Fibroblast of skin of left biceps (primary cell): ENCODE measurements at regions not wholly inside any gene's neighbourhood (a gene's known extent, or its start where the extent isn't known, plus 50 kb on each side); places are given as distances from the start of the nearest gene placed in this dataset.
A peak's percentile ranks its signal among the peaks of the same experiment; 100 is the strongest.

Experiments used
- DNase-seq, 2 experiments: peaks; one replicate each; pipeline ENCODE4 v3.0.0-alpha.2; 2013; ENCODE audit warnings: low read depth in 2 of 2

DNA sequence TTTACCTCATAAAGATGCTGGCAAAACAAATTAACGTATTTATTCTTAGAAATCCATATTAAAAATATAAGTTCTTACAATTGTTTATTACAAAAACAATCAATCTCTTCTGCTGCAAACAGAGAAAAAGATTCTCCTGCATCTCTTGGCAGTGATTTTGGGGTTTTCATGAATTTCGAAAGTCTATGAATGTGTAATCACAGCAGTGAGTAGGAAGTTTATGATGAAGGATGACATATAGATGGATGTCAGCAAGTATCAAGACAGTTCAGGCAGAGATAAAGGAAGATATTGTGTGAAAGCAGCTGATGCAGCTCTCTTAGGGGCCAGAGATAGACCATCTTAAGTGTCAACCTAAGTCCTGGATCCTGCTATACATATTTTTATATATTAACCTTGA, 196.9 kb upstream of the BANK1 start:
- DNase-seq = no peak

DNA sequence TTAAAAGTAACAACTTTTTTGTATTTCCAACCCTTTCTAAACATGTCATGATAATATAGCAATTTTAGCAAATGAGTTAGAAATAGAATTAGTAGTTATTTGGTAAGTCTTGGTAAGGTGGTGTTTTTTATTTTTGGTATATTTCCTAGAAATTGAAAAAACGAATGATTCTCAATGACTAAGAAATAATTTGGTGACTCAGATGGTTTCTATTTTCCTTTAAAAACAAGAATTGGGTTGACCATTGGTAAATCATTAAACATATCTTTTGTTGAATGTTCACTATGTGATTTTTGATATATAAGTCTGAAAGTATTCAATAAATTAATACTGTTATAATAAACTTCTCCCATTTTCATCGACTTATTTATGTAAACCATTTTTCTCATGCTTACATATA, 206.2 kb upstream of the BANK1 start:
- DNase-seq = no peak

DNA sequence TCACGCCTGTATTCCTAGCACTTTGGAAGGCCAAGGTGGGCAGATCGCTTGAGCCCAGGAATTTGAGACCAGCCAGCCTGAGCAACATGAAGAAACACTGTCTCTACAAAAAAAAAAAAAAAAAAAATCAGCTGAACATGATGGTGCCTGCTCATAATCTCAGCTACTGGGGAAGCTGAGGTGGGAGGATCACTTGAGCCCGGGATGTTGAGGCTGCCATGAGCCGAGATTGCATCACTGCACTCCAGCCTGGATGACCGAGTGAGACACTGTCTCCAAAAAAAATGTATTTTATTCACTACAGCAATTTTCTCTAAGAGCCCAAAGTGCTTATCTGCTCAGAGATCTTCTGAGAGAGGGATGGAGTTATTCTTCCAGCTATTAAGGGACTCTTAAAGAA, 215.8 kb upstream of the PPP3CA start:
- no peak for DNase-seq

- no peak for DNase-seq
Observed at GRCh38 chr4:101556842-101557241, 209.5 kb upstream of the PPP3CA start.

- no peak for DNase-seq
Observed at GRCh38 chr4:101555341-101555880, 208.1 kb upstream of the PPP3CA start.

DNA sequence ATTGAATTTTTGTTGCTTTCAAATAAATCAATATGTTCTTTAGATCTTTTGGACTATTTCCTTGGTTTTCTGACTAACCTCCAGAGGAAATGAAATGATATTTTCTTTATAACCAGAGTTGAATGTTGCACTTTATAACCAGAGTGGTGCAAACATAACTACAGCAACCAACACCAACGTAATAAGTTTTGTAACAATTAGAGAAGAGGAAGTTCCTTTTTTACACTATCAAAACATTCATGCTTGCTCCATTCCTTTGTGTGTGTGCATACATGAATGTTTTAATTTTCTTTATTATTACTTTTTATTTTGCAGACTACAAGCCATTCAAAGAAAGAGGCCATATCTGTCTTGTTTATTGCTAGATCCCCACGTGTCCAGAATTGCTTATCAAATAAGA, 193.0 kb upstream of the PPP3CA start:
- DNase-seq = no peak

- no peak for DNase-seq
Observed at GRCh38 chr4:101528526-101528925, 181.2 kb upstream of the PPP3CA start.

- no peak for DNase-seq
Observed at GRCh38 chr4:101527188-101527587, 179.9 kb upstream of the PPP3CA start.

- DNase-seq = no peak
Observed at GRCh38 chr4:101515566-101515965, 168.2 kb upstream of the PPP3CA start.

DNA sequence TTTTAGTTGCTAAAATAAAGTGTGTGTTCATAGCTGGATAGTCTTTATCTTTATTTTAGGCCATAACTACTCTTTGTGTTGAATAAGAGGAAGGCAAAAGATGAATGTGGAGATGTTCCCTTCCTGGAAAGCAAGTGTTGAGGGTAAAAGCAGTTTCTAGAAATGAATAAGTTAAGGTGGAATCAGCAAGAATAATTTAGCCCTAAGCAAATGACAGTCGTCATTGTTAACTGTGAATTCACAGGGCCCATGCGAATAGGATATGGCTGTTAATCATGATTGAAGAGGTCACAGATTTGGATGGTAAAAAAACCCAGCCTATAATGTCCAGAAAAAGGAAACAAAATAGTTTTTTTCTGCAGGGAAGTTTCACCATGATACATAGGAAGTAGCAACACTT, 167.8 kb upstream of the PPP3CA start:
- no peak for DNase-seq

DNA sequence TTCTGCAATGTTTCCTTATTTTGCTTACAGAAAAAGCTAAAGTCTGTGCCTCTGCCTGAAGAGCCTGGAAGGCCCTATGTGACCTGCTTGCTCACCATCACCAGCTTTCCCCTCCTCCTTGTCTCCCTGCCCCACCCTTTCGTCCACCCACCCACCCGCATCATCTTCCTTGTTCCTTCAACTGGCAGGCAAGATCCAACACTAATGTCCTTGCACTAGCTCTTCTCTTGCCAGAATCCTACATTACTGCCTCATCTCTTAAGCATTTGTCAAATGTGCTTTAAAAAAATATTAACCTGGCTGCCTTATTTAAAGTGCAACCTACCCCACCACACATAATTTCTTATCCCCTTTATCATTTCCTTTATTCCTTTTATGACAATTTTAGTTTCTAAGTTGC, 165.1 kb upstream of the PPP3CA start:
- no peak for DNase-seq

DNA sequence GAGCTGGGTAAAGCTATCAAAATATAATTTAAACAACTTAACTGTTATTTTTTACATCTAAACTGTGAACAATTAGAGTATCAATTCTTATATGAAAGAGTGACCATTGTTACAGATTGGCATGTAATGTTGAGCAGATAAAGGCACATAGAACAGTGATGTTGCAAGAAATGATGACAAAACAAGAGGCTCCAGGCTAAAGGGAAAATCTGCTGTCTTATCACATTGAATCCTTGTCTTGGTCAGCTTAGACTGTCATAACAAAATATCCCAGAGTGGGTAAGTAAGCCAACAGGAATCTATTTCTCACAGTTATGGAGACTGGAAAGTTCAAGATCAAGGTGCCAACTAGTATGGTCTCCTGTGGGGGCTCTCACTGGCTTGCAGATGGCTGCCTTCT, 154.1 kb upstream of the PPP3CA start:
- DNase-seq = no peak

DNA sequence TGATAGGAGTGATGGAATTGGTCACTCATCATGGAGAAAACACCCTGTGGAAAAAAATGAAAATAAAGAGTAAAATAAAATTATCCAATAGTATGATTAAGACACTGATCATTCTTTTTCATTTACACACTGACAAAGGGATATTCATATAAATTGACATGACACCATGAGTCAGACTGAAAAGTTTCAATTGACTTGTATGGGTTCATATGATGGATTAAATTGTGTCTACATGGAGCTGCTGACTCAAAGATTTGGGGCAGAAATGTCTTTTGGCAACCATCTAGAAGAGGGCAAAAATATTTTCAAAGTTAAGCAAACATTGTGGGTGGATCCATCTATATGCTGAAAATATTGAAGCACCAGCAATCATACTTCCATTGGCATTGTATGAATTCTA, 153.4 kb upstream of the PPP3CA start:
- DNase-seq = no peak

DNA sequence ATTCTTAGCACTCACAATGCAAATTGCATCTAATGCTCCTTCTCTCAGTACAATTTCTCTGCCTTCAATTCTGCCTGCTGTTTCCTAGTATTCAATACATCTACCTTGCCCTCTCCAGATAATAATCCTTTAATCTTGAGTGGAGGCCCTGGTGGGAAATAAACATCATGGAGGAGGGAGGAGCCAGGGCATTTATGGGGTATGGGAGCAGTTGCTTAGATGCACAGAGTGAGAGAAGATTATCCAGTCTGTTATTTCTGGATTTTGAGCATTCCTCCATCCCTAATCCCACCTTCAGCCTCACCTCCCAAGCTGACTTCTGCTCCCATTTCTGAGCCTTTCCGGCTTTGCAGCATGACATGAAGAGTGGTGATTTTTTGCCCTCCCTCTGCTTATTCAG, 127.9 kb upstream of the PPP3CA start:
- DNase-seq = no peak

GRCh38 chr4:101471201-101471600, 123.9 kb upstream of the PPP3CA start:
- DNase-seq = no peak

GRCh38 chr4:101464596-101464995, 117.3 kb upstream of the PPP3CA start:
- no peak for DNase-seq

DNA sequence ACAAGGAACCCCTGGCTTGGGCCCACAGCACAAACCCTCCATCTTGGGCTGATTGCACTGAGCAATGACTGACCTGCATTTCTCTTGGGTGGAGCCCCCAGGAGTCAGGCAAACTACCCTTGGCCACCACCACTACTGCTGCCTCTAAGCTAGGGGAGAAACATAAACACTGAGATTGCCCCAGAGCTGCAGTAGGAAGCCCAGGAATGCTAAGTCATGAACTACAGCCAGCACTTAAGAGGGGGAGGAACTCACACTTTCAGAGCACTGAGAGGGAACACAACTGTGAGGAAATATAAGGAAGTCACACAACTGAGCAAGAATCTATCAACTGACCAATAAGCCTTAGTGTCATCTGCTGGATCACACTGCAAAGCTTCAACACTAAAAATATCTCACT, 111.6 kb upstream of the PPP3CA start:
- DNase-seq = no peak

DNA sequence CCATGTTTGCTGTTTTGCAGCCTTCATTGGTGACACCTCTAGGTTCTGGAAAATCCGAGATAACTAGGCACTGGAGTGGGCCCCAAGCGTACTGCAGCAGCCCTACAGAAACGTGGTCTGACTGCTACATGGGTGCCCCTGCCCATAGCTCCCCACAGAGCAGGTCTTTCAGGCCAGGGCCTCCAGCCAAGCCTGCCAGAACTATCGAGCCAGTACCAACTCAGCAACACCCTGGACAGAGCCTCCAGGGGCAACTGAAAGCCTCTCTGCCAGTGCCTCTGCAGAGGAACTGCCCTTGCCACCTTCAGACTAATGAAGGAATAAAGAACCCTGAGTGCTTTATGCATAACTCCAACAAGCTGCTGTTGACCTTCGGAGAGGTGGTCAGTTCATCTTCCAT, 111.1 kb upstream of the PPP3CA start:
- DNase-seq = no peak

- peak in 1 of 2 experiments; percentile 1 for DNase-seq
Observed at GRCh38 chr4:101451086-101451485, 103.8 kb upstream of the PPP3CA start.

GRCh38 chr4:101441446-101441845, 94.1 kb upstream of the PPP3CA start:
- DNase-seq = no peak

- peak in 1 of 2 experiments; percentile 4 for DNase-seq
Observed at GRCh38 chr4:101439926-101440325, 92.6 kb upstream of the PPP3CA start.

GRCh38 chr4:101421386-101421785, 74.1 kb upstream of the PPP3CA start:
- DNase-seq = peak in 1 of 2 experiments; percentile 6

- no peak for DNase-seq
Observed at GRCh38 chr4:101420661-101421060, 73.3 kb upstream of the PPP3CA start.

DNA sequence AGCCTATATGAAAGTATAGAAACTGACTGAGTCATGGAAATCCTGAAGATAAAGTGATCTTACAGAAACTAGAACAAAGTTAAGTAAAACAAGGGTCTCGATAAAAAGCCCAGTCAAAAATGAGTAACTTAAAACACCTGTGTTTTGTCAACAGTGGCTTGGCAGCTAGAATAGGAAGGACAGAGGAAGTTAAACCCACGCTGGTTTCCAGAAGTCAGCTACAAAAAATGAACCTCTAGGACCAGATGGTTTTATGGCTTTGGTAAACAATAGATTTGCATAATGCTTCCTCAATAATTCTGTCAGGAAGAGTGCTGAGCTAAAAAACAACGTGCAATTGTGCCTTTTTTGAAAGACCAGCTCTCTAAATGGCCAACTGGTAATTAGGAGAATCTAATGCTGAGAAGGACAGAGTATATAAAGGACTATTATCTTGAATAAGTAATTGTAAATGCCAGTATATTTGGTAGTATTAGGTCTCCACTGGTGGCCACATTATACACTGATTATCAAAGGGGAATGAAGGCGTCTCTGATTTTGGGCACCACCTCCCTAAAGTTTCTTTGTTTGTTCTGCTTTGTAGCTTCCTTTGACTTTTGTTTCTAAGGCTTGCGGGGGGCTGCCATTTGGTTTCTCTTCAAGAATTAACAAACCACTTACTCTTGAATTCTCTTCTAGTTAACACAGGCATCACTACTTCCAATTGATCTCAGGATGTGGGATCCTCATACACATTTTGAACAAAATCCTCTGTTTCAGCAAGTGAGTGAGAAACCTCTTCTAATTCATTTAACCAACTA, 72.2 kb upstream of the PPP3CA start:
- no peak for DNase-seq
